ENCODE measurements at regions not wholly inside any gene's neighbourhood (a gene's known extent, or its start where the extent isn't known, plus 50 kb on each side); places are given as distances from the start of the nearest gene placed in this dataset.
A peak's percentile ranks its signal among the peaks of the same experiment; 100 is the strongest.

GRCh38 chr7:27364344-27364758 lies 121.7 kb downstream of the EVX1 start:
- peak; percentile 38 for DNase-seq

GRCh38 chr7:27367179-27367932 lies 124.8 kb downstream of the EVX1 start:
- DNase-seq, result no peak

DNA sequence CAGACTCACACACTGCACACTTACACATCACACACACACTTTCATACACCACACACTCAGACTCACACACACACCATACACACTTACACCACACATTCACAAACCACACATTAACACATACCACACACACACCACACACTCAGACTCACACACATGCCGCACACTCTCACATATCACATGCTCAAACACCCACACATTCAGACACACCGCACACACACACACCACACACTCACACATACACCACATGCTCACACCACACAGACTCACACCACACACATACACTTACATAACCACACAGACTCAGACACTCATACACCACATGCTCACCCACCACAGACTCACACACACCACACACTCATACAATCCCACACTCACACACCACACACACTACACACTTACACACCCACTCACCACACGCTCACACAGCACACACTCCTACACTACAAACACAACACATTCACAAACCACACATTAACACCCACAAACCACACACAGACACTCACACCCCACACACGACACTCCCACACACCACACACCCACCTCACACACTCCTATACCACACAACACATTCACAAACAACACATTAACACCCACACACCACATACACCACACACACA lies 125.4 kb downstream of the EVX1 start:
- no peak for DNase-seq

DNA sequence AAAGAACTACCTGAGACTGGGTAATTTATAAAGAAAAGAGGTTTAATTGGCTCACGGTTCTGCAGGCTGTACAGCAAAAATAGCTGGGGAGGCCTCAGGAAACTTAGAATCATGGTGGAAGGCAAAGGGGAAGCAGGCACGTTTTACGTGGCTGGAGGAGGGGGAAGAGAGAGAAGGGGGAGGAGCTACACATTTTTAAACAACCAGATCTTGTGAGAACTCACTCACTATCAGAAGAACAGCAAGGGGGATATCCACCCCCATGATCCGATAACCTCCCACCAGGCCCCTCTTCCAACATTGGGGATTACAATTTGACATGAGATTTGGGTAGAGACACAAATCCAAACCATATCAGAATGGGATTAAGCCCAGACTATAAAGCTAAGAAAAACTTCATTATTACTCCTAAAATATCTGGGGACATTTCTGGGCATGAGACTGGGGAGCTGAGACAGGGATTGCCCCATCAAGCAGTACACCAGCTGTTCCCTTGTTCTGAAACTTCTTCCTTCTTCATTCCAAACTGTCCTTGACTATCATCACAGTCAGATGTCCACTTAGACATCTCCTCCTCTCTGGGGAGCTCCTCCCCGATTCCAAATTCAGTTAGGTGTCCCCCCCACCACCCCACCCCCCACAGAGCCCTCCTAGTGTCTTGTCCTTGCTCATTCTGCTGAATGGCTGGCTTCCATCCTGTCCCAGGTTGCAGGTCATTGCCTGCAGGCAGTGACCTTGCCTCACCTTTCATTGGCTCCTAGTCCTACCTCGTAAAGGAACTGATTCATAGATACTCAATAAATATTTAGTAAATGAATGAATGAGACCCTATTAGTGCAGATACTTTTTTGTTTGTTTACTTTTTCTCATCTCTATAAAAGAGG lies 132.6 kb downstream of the EVX1 start:
- DNase-seq, result no peak

DNA sequence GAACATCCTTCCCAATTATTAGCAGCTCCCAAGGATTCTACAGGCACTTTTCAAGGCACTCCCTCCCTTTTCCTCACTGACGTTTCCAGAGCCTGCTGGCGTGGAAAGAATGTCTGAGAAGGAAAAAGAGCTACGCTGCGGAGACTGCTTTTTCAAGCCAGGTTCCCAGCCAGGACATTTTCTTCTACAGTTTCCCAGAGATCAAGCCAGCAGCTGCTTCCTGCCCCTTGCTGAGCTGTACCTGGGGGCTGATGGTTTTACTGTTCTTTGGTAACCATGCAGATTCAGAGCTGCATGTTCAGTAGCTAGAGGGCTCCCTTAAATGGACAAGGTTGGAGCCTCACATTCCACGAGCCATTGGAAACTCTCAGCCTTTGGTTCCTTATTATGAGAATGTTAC lies 133.4 kb downstream of the EVX1 start:
- DNase-seq, result peak; percentile 54

- DNase-seq, result no peak
These were observed 135.4 kb downstream of the EVX1 start for GRCh38 chr7:27377988-27378387.

- no peak for DNase-seq
These were observed 139.7 kb downstream of the EVX1 start for GRCh38 chr7:27382307-27382706.

- no peak for DNase-seq
These were observed 144.0 kb downstream of the EVX1 start for GRCh38 chr7:27386581-27386980.

DNA sequence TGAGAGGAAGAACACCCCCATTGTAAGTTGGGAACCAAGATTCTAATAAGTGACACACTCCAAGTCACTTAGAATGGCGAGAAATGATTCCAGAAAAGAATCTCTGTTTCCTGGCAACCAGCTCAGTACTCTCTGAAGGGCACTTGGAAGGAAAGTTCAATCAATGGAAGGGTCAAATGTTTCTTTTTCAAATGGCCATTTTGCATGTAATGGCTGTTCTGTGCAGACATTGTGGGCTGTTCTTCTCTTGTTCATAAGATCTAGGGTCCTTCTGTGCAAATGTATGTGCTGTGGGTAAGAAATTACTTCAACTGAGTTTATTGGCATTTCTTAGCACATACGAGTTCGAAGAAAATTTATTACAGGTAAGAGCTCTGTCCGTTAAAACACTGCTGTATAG lies 145.3 kb downstream of the EVX1 start:
- no peak for DNase-seq

GRCh38 chr7:27388561-27388960 lies 146.0 kb downstream of the EVX1 start:
- DNase-seq, result no peak

- peak; percentile 71 for DNase-seq
These were observed 146.9 kb downstream of the EVX1 start for GRCh38 chr7:27389496-27389895.

DNA sequence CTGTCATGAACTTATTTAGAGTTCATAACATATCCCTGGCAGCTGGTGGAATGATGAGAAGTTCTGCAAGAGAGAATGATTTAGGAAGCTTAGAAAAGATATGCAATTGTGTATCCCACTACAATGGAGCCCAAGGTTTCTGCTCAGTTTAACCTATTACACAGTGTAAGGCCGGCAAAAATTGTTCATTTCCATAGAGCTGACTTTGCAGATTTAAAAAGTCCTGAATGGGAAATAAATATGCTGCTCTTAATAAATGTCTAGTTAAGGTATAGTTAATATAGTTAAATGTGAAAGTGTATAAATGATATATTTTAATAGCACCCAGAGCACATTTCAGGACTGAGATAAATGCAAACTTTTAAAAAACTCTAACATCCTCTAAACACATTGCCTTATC lies 149.9 kb downstream of the EVX1 start:
- no peak for DNase-seq

DNA sequence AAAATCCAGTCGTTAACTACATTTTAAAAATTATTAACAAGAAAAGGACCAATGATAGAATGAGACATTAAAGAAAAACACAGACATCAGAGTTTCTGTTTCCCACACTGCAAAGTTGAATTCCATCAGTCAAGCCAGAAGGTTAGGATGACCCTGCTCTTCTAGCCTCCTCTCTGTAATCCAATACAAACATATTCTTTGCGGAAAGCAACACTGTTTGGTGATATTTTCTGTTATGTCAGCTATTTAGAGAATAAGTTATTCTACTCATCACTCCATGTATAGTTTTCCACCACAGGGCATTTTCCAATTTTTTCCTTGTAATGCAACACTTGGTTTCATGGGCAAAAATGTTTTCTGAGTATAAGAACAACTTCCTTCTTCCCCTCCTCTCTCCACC lies 152.3 kb downstream of the EVX1 start:
- DNase-seq, result no peak

DNA sequence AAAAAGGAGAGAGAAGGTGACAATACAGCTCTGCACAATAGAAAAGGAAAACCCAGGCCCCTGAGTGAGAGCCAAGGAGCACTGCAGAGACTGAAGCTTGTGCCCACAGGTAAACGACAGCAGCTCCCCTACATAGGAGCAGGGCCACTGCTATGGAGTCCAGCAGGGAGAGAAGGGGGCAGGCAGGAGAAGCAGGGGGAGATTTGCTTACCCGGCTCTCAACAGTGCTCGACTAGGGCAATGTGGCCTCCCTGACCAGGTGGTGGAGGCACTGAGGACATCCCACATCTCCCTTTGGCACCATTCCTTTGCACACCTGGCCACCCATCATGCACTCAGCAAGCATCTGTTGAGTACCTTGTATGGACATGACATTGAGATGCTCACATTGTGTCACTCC lies 153.0 kb downstream of the EVX1 start:
- no peak for DNase-seq

- DNase-seq, result no peak
These were observed 154.9 kb downstream of the EVX1 start for GRCh38 chr7:27397503-27397902.

DNA sequence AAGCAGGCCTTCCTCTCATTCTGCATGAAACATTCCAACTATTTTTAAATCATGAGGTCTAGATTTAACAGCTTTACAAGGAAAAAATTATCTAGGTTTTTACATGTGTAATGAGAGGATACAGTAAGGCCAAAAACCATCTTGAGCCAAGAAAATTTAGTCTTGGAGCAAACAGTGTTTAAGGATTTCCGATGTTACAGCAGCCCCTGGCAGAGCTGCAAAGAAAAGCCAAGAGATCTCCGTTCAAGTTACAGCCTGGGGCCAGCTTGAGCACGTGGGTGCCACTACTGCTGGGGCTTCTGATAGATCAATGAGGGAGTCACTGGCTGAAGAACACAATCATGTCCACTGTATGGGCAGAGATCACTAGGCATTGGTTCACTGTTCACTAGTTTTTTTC lies 156.2 kb downstream of the EVX1 start:
- peak; percentile 29 for DNase-seq

DNA sequence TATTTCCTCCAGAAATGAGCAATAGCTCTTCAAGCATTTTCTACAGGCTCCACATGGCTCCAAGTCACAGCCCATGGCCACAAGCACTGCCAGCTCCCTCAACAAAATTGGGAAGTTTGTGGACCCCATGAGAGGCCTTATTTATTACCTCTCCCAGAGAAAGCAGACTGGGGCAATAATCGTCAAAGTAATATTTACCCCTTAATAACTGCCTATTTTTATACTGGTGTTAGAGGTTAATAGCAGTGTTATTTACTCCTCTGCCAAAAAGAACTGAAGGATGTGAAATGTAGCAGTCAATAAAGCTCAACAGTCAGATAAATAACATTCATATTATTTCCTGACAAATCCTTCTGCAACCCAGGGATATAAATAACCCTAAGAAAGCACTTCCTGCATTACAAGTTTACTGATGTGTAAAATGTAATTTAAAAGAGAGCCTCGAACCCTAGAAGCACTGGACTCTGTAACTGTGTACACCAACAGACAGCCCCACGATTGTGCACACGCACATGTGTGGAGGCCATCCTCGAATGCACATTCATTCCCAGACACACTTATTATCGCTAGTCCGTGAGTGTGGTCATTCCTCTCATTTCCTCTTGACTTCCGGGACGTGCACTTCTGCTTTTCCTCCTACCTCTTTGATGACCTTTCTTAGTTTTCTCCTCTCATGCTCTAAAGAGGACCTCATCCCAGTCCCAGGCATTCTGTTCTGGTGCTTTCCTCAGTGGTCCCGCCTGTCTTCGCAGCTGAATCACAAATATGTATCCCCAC lies 157.4 kb downstream of the EVX1 start:
- DNase-seq, result no peak

DNA sequence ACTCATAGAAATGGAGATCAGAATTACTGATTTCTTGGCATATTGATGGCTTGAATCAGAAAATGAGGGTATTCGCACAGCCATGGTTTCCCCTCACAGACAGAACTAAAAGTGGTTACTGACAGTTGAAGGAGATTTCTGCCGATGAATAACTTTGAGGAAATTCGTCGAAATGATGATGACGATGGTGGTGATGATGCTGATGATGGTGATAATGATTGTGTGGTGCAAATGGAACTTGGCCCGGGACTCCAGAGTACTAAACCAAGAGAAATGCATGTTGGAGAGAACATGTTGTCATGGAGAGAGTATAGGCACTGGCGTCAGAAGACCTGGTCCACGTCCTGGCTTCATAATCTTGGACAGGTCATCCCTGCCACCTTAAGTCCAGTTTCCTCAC lies 163.2 kb downstream of the EVX1 start:
- no peak for DNase-seq

DNA sequence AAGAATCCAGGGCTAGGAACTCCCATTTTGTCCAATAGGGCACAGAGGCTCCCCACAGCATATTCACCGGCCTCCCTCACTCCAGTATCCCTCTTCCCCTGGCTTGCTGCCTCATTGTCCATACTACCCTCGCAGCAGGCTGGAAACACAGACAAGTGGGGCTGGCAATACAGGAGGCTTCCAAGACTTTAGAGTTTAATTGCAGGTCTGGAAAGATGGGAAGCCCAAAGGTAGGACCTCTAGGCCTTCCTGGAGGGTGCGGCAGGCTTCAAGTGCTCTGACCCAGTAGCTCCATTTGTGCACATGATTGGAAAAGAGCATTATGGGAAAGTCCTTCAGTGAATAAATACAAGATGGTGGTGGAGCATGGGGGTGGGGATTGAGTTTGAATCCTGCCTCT lies 166.7 kb downstream of the EVX1 start:
- no peak for DNase-seq

GRCh38 chr7:27409776-27410175 lies 167.2 kb downstream of the EVX1 start:
- no peak for DNase-seq

- no peak for DNase-seq
These were observed 168.4 kb downstream of the EVX1 start for GRCh38 chr7:27410812-27411544.

DNA sequence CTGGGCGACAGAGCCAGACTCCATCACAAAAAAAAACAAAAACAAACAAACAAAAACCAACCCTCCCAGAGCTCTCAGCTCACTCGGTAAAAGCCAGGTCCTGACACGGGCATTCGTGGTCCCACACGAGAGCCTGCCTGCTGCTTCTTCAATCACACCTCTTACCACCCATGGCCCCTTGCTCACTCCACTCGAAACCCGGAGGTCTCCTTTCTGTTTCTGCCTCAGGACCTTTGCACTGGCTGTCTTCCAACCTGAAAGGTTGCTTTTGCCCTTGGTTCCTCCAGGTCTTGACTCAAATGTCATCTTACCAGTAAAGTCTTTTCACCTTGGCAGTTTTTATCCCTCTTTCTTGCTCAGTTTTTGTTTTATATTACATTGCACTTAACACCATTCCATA lies 169.6 kb downstream of the EVX1 start:
- DNase-seq, result no peak
